ENCODE measurements at regions not wholly inside any gene's neighbourhood (a gene's known extent, or its start where the extent isn't known, plus 50 kb on each side); places are given as distances from the start of the nearest gene placed in this dataset.
"Not testable (repeated sequence)": the region's sequence is repeated elsewhere in the genome, so short reads cannot be mapped to it uniquely, and the experiment has no call there.

- H3K27ac Mint-ChIP-seq, result no peak overlapping the region
- H3K9me3 Mint-ChIP-seq, result no peaks in the 10 kb centered on the region
- no peaks in the 10 kb centered on the region for H3K4me1 Mint-ChIP-seq (ENCODE audit: low read depth)
- intact Hi-C loops (cut with micrococcal nuclease), result no loop called here
- H3K36me3 Mint-ChIP-seq (ENCODE audit: low read depth), result no peaks in the 10 kb centered on the region
- ATAC-seq, result no peak
- ChIA-PET POLR2A (no interaction called here), CTCF (no interaction called here)
- H3K27me3 Mint-ChIP-seq, result peaks cover 3% of the 10 kb centered on the region
- no peak overlapping the region for H3K4me3 Mint-ChIP-seq
- no peak for TF ChIP-seq CTCF (IDR thresholded peaks at IDR 0.05)
- no peak for DNase-seq
Observed at GRCh38 chr16:16938980-16939379, 531.8 kb downstream of the XYLT1 start.

GRCh38 chr16:16940351-16940750 lies 530.4 kb downstream of the XYLT1 start:
- H3K27ac Mint-ChIP-seq, result no peak overlapping the region

GRCh38 chr16:16942849-16943248 lies 527.9 kb downstream of the XYLT1 start:
- H3K36me3 Mint-ChIP-seq (ENCODE audit: low read depth); POLR2A ChIA-PET; H3K27ac Mint-ChIP-seq; H3K9me3 Mint-ChIP-seq; H3K27me3 Mint-ChIP-seq; CTCF ChIA-PET; H3K4me3 Mint-ChIP-seq; DNase-seq; H3K4me1 Mint-ChIP-seq (ENCODE audit: low read depth); ATAC-seq; intact Hi-C loops (cut with micrococcal nuclease): not testable (repeated sequence)

More at GRCh38 chr16:16940351-16940750, 530.4 kb downstream of the XYLT1 start:
- no peak overlapping the region for H3K4me3 Mint-ChIP-seq
- no peak for TF ChIP-seq CTCF (IDR thresholded peaks at IDR 0.05)
- DNase-seq, result no peak
- ATAC-seq, result no peak
- no peaks in the 10 kb centered on the region for H3K36me3 Mint-ChIP-seq (ENCODE audit: low read depth)
- intact Hi-C loops (cut with micrococcal nuclease), result no loop called here
- CTCF ChIA-PET, result no interaction called here
- H3K4me1 Mint-ChIP-seq (ENCODE audit: low read depth), result no peaks in the 10 kb centered on the region
- H3K27me3 Mint-ChIP-seq, result peaks cover 3% of the 10 kb centered on the region
- POLR2A ChIA-PET, result no interaction called here
- H3K9me3 Mint-ChIP-seq, result no peaks in the 10 kb centered on the region

GRCh38 chr16:16945207-16945606 lies 525.6 kb downstream of the XYLT1 start:
- ChIA-PET CTCF (no interaction called here), POLR2A (no interaction called here)
- DNase-seq (no peak), ATAC-seq (no peak)
- intact Hi-C loops (cut with micrococcal nuclease), result no loop called here
- no peak for TF ChIP-seq CTCF (IDR thresholded peaks at IDR 0.05)
- H3K27ac Mint-ChIP-seq, result no peak overlapping the region
- H3K27me3 Mint-ChIP-seq, result no peaks in the 10 kb centered on the region
- no peaks in the 10 kb centered on the region for H3K9me3 Mint-ChIP-seq
- H3K4me1 Mint-ChIP-seq (ENCODE audit: low read depth), result no peaks in the 10 kb centered on the region
- H3K4me3 Mint-ChIP-seq, result no peak overlapping the region
- H3K36me3 Mint-ChIP-seq (ENCODE audit: low read depth), result no peaks in the 10 kb centered on the region

- no peak for TF ChIP-seq CTCF (IDR thresholded peaks at IDR 0.05)
- Mint-ChIP-seq H3K4me3 (no peak overlapping the region), H3K36me3 (ENCODE audit: low read depth) (no peaks in the 10 kb centered on the region), H3K4me1 (ENCODE audit: low read depth) (peaks cover 7% of the 10 kb centered on the region), H3K27me3 (no peaks in the 10 kb centered on the region), H3K27ac (no peak overlapping the region), H3K9me3 (no peaks in the 10 kb centered on the region)
- ChIA-PET CTCF (no interaction called here), POLR2A (no interaction called here)
- DNase-seq, result no peak
- no peak for ATAC-seq
- intact Hi-C loops (cut with micrococcal nuclease), result no loop called here
Observed at GRCh38 chr16:16956376-16956775, 514.4 kb downstream of the XYLT1 start.

- intact Hi-C loops (cut with micrococcal nuclease), result no loop called here
- no peak for TF ChIP-seq CTCF (IDR thresholded peaks at IDR 0.05)
- ChIA-PET POLR2A (no interaction called here), CTCF (no interaction called here)
- H3K9me3 Mint-ChIP-seq, result no peaks in the 10 kb centered on the region
- no peaks in the 10 kb centered on the region for H3K27me3 Mint-ChIP-seq
- H3K36me3 Mint-ChIP-seq (ENCODE audit: low read depth), result no peaks in the 10 kb centered on the region
- H3K4me1 Mint-ChIP-seq (ENCODE audit: low read depth), result peaks cover 7% of the 10 kb centered on the region
- H3K27ac Mint-ChIP-seq, result no peak overlapping the region
- no peak overlapping the region for H3K4me3 Mint-ChIP-seq
- DNase-seq (no peak), ATAC-seq (no peak)
Observed at GRCh38 chr16:16960785-16961184, 510.0 kb downstream of the XYLT1 start.
